ENCODE measurements at regions not wholly inside any gene's neighbourhood (a gene's known extent, or its start where the extent isn't known, plus 50 kb on each side); places are given as distances from the start of the nearest gene placed in this dataset.

DNA sequence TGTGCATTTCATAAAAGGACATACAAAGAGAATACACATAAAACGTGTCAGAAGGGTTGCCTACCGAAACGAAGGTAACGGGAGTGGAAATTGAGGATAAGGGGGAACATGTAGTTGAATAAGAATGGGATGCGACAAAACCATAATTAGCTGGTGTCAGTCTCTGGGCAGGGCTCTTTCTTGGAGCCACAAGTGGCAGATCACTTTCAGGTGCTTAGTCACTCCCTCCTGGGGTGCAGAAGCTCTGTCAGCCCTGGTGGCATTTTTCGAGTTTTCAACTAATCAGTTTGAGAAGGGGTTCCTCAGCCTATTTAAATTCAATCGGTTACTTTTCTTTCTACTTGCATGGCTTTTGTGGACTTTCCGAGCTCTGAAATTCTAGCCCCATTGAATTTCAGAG, 133.9 kb upstream of the IGSF21 start:
- TF ChIP-seq, protein P1, sequence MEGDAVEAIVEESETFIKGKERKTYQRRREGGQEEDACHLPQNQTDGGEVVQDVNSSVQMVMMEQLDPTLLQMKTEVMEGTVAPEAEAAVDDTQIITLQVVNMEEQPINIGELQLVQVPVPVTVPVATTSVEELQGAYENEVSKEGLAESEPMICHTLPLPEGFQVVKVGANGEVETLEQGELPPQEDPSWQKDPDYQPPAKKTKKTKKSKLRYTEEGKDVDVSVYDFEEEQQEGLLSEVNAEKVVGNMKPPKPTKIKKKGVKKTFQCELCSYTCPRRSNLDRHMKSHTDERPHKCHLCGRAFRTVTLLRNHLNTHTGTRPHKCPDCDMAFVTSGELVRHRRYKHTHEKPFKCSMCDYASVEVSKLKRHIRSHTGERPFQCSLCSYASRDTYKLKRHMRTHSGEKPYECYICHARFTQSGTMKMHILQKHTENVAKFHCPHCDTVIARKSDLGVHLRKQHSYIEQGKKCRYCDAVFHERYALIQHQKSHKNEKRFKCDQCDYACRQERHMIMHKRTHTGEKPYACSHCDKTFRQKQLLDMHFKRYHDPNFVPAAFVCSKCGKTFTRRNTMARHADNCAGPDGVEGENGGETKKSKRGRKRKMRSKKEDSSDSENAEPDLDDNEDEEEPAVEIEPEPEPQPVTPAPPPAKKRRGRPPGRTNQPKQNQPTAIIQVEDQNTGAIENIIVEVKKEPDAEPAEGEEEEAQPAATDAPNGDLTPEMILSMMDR (IDR thresholded peaks at IDR 0.05), result no peak
- no peak for TF ChIP-seq POLR2A (IDR thresholded peaks at IDR 0.05)

All from uterus (tissue), 2 donors.